ENCODE measurements at regions not wholly inside any gene's neighbourhood (a gene's known extent, or its start where the extent isn't known, plus 50 kb on each side); places are given as distances from the start of the nearest gene placed in this dataset.

DNA sequence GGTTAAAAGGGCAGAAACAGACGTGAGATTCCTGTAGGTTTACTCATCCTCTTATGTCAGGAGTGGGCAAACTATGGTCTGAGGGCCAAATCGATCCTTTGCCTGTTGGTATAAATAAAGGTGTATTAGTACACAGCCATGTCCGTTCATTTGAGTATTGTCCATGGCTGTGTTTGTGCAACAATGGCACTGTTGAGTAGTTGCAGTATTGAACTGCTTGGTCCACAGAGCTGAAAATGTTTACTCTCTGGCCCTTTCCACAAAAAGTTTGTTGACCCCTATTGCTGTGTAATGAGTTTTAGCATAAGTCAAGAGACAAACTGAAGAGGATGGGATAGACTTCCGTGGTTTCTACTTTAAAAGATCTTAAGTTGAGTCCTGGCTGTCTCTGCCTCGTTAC lies 59.0 kb upstream of the MID1 start:
- no peak overlapping the region for H4K91ac ChIP-seq (ENCODE audit: insufficient read depth, low read depth, low read length)
- H3K14ac ChIP-seq (replicated peaks; ENCODE audit: low read depth, low read length), result no peak overlapping the region
- ATAC-seq (ENCODE audit: low read depth) (no peak), DNase-seq (no peak)
- H3K79me1 ChIP-seq (ENCODE audit: low read depth in 1 of 2, low read length in 2 of 2), result no peaks in the 10 kb centered on the region
- no peak overlapping the region for H3K27ac ChIP-seq (ENCODE audit: insufficient read depth, low read length)
- H2BK20ac ChIP-seq (ENCODE audit: low read depth, low read length), result no peak overlapping the region
- H3K9me3 ChIP-seq (ENCODE audit: control insufficient read depth, insufficient read depth, low read length), result no peaks in the 10 kb centered on the region
- H2BK120ac ChIP-seq (ENCODE audit: low read depth, low read length), result no peak overlapping the region
- no peak overlapping the region for H4K5ac ChIP-seq (ENCODE audit: low read depth, low read length)
- H2BK15ac ChIP-seq (ENCODE audit: low read depth, low read length), result no peak overlapping the region
- no peak overlapping the region for H2AK9ac ChIP-seq (replicated peaks; ENCODE audit: low read depth, low read length, poor library complexity)
- ChIA-PET CTCF (no interaction called here), POLR2A (ENCODE audit: unreplicated experiment) (no interaction called here)
- H3K23ac ChIP-seq (ENCODE audit: low read depth, low read length), result no peak overlapping the region
- no peak overlapping the region for H2AK5ac ChIP-seq (ENCODE audit: low read depth, low read length)
- dilution Hi-C loops (cut with HindIII; ENCODE audit: low sequenced_read_pairs, unreplicated experiment), result no loop called here
- peaks cover 7% of the 10 kb centered on the region; the same call in 1 of the 2 replicates for H3K27me3 ChIP-seq (ENCODE audit: control insufficient read depth, insufficient read depth, low read length)
- H4K20me1 ChIP-seq (ENCODE audit: insufficient read depth, low read length), result no peaks in the 10 kb centered on the region
- H3K9ac ChIP-seq (ENCODE audit: low read depth, low read length), result no peak overlapping the region
- intact Hi-C loops (cut with micrococcal nuclease), result no loop called here
- no peak overlapping the region for H3K18ac ChIP-seq (ENCODE audit: low read depth, low read length)
- H3K4me3 ChIP-seq (ENCODE audit: insufficient read depth, low read depth, low read length), result no peak overlapping the region
- H3K4me2 ChIP-seq (ENCODE audit: low read depth, low read length), result no peak overlapping the region
- no peaks in the 10 kb centered on the region for H3K36me3 ChIP-seq (ENCODE audit: control insufficient read depth, insufficient read depth, low read length)
- no peak overlapping the region for H3K4ac ChIP-seq (ENCODE audit: low read depth, low read length)
- H3K56ac ChIP-seq (ENCODE audit: extremely low read depth, insufficient read depth, low read length), result no peak overlapping the region
- peaks cover 2% of the 10 kb centered on the region; the same call in 1 of the 2 replicates for H3K4me1 ChIP-seq (ENCODE audit: control insufficient read depth, insufficient read depth, low read length)
- TF ChIP-seq, protein P1, sequence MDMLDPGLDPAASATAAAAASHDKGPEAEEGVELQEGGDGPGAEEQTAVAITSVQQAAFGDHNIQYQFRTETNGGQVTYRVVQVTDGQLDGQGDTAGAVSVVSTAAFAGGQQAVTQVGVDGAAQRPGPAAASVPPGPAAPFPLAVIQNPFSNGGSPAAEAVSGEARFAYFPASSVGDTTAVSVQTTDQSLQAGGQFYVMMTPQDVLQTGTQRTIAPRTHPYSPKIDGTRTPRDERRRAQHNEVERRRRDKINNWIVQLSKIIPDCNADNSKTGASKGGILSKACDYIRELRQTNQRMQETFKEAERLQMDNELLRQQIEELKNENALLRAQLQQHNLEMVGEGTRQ (IDR thresholded peaks at IDR 0.05; ENCODE audit: low read depth, low read length), result no peak
- TF ChIP-seq MAZ (IDR thresholded peaks at IDR 0.05; ENCODE audit: borderline replicate concordance, low read depth, low read length) (no peak), BHLHE40 (IDR thresholded peaks at IDR 0.05; ENCODE audit: low read depth, low read length) (no peak), CHD1 (IDR thresholded peaks at IDR 0.05; ENCODE audit: low read depth, low read length) (no peak), FOS (IDR thresholded peaks at IDR 0.05; ENCODE audit: low read depth, low read length) (no peak), MAFK (IDR thresholded peaks at IDR 0.05; ENCODE audit: low read depth, low read length) (no peak), NFE2L2 (IDR thresholded peaks at IDR 0.05; ENCODE audit: low read depth, low read length) (no peak), RCOR1 (IDR thresholded peaks at IDR 0.05; ENCODE audit: insufficient replicate concordance, low read length) (no peak), SMC3 (IDR thresholded peaks at IDR 0.05; ENCODE audit: low read depth, low read length) (no peak), RFX5 (IDR thresholded peaks at IDR 0.05; ENCODE audit: low read depth, low read length) (no peak), MXI1 (IDR thresholded peaks at IDR 0.05; ENCODE audit: borderline replicate concordance, low read depth, low read length) (no peak), POLR2A (IDR thresholded peaks at IDR 0.05; ENCODE audit: low read depth, low read length) (no peak), CEBPB (IDR thresholded peaks at IDR 0.05; ENCODE audit: low read depth, low read length) (no peak), RAD21 (IDR thresholded peaks at IDR 0.05; ENCODE audit: low read length) (no peak)
- TF ChIP-seq, protein P2, sequence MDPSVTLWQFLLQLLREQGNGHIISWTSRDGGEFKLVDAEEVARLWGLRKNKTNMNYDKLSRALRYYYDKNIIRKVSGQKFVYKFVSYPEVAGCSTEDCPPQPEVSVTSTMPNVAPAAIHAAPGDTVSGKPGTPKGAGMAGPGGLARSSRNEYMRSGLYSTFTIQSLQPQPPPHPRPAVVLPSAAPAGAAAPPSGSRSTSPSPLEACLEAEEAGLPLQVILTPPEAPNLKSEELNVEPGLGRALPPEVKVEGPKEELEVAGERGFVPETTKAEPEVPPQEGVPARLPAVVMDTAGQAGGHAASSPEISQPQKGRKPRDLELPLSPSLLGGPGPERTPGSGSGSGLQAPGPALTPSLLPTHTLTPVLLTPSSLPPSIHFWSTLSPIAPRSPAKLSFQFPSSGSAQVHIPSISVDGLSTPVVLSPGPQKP (IDR thresholded peaks at IDR 0.05; ENCODE audit: borderline replicate concordance, low read depth, low read length), result no peak
- TF ChIP-seq, protein P3, sequence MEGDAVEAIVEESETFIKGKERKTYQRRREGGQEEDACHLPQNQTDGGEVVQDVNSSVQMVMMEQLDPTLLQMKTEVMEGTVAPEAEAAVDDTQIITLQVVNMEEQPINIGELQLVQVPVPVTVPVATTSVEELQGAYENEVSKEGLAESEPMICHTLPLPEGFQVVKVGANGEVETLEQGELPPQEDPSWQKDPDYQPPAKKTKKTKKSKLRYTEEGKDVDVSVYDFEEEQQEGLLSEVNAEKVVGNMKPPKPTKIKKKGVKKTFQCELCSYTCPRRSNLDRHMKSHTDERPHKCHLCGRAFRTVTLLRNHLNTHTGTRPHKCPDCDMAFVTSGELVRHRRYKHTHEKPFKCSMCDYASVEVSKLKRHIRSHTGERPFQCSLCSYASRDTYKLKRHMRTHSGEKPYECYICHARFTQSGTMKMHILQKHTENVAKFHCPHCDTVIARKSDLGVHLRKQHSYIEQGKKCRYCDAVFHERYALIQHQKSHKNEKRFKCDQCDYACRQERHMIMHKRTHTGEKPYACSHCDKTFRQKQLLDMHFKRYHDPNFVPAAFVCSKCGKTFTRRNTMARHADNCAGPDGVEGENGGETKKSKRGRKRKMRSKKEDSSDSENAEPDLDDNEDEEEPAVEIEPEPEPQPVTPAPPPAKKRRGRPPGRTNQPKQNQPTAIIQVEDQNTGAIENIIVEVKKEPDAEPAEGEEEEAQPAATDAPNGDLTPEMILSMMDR (conservative IDR thresholded peaks at IDR 0.05; ENCODE audit: low read depth, low read length), result no peak
- no peaks in the 10 kb centered on the region for H3K9me1 ChIP-seq (ENCODE audit: insufficient read depth, low read length)
- WGBS, 2 experiments (ENCODE audit: extremely low coverage in 2 of 2, insufficient read length in 1 of 2), result no CpG with 5 or more reads among the region's 5 CpGs
- no peak overlapping the region for H4K8ac ChIP-seq (ENCODE audit: low read depth in 2 of 2, low read length in 2 of 2)
- no TSS peak for BruUV-seq (replicated peaks)
- H2AFZ ChIP-seq (replicated peaks; ENCODE audit: low read length, poor library complexity), result no peak overlapping the region
- in situ Hi-C loops (cut with MboI; ENCODE audit: low sequenced_read_pairs), result no loop called here
- no peak overlapping the region for H2BK5ac ChIP-seq (ENCODE audit: low read depth, low read length, poor library complexity, severe bottlenecking)
